ENCODE measurements at regions not wholly inside any gene's neighbourhood (a gene's known extent, or its start where the extent isn't known, plus 50 kb on each side); places are given as distances from the start of the nearest gene placed in this dataset.
"Not testable (repeated sequence)": the region's sequence is repeated elsewhere in the genome, so short reads cannot be mapped to it uniquely, and the experiment has no call there.

DNA sequence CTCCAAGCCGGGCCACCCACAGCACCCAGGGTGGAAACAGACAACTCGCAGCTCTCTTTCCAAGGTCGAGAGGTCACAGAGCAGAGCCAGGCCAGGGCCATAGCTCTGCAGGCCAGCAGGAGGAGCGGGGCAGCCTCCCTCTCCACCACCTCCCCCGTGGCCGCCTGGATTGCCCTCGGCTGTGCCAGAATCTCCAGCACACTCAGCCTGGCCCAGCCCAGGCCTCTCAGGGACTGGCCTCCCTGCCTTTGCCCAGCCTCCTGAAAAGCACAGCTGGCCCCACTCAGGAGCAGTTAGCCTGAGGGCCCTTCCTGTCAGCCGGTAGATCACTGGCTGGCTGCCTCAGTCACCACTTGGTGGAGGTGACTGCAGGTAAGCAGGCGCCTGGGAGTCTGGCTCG, 85.8 kb upstream of the SEC14L1 start:
- Mint-ChIP-seq H3K27me3 (peaks cover 20% of the 10 kb centered on the region), H3K4me3 (no peak overlapping the region), H3K36me3 (no peaks in the 10 kb centered on the region), H3K9me3 (no peaks in the 10 kb centered on the region), H3K27ac (no peak overlapping the region), H3K4me1 (peaks cover 5% of the 10 kb centered on the region)
- ATAC-seq (ENCODE audit: low read depth) (no peak), DNase-seq (ENCODE audit: low spot score in 2 of 2) (no peak)

DNA sequence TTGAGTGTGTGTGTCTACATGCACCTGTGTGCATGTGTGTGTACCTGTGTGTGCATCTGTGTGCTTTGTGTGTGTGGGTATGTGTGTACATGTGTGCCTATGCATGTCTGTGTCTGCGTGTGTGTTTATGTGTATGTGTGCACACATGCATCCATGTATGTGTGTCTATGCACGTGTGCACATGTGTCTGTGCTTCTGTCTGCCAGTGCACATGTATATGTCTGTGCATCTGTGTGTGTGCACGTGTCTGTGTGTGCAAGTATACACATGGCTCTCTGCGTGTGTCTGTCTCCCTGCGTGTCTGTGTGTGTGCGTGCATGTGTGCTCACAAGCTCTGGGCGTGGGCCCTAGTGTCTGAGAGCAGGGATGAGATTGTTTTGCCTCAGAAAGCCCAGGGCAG, 85.3 kb upstream of the SEC14L1 start:
- Mint-ChIP-seq H3K9me3 (no peaks in the 10 kb centered on the region), H3K4me3 (no peak overlapping the region), H3K27ac (no peak overlapping the region), H3K36me3 (no peaks in the 10 kb centered on the region), H3K4me1 (peaks cover 5% of the 10 kb centered on the region), H3K27me3 (peaks cover 22% of the 10 kb centered on the region)
- ATAC-seq (ENCODE audit: low read depth) (no peak), DNase-seq (ENCODE audit: low spot score in 2 of 2) (no peak)

DNA sequence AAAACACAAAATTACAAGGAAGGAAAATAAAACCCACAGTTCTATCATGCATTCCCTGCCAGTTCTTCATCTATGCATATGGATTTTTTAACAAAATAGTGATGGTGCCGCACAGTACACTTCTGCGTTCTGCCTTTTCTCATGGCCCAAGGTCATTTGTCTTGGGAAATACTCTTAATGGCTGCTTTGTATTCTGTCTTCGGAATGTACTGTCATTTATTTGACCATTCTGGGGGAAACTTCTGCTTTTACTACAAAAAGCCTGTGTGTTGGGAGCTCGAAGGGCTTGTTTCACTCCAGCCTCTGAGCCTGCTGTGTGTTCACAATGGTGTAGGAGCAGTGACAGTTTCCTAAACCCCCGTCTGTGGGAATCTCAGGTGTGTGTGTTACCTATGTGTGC, 82.8 kb upstream of the SEC14L1 start:
- no peak for DNase-seq (ENCODE audit: low spot score in 2 of 2)
- Mint-ChIP-seq H3K9me3 (no peaks in the 10 kb centered on the region), H3K27ac (no peak overlapping the region), H3K4me3 (no peak overlapping the region), H3K36me3 (no peaks in the 10 kb centered on the region), H3K4me1 (peaks cover 5% of the 10 kb centered on the region), H3K27me3 (peaks cover 25% of the 10 kb centered on the region)
- no peak for ATAC-seq (ENCODE audit: low read depth)

DNA sequence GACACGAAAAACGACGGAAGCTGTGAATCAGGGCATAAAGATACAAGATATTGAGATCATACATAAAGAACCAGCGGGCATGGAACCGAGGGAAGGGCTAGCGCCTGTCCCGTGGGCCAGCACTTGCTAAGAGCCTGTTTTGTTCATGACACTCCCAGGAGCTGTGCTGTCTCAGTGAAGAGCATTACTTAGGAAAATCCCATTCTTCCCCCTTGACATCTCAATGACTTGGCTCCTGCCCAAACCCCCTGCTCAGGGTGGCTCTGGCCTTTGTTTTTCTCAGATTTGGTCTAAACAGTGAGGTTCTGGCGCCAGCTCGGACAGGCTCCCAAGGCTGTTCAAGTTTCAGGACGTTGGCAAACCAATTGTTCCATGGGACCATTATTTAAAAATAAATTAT, 79.1 kb upstream of the SEC14L1 start:
- no peak overlapping the region for H3K27ac Mint-ChIP-seq
- no peak for ATAC-seq (ENCODE audit: low read depth)
- peaks cover under 1% of the 10 kb centered on the region for H3K4me1 Mint-ChIP-seq
- DNase-seq (ENCODE audit: low spot score in 2 of 2), result no peak
- no peaks in the 10 kb centered on the region for H3K36me3 Mint-ChIP-seq
- peaks cover 10% of the 10 kb centered on the region for H3K27me3 Mint-ChIP-seq
- H3K4me3 Mint-ChIP-seq, result no peak overlapping the region
- H3K9me3 Mint-ChIP-seq, result no peaks in the 10 kb centered on the region

DNA sequence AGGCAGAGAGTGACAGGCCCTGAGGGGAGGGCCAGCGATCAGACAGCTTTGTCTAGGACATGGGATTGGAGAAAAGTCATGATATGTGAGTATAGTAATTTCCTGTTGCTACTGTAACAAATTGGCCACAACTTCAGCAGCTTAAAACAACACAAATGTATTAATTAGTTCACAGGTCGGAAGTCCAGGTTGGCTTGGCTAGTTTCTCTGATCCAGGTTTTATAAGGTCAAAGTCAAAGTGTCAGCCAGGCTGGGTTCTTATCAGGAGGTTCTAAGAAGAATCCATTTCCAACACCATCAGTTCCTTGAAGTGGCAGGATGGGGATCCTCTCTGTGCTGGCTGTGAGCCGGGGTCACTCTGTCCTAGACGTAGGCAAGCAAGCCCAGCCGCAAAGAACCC, 76.2 kb upstream of the SEC14L1 start:
- ATAC-seq (ENCODE audit: low read depth) (no peak), DNase-seq (ENCODE audit: low spot score in 2 of 2) (no peak)
- Mint-ChIP-seq H3K36me3 (no peaks in the 10 kb centered on the region), H3K27me3 (peaks cover 13% of the 10 kb centered on the region), H3K27ac (no peak overlapping the region), H3K4me3 (no peak overlapping the region), H3K9me3 (no peaks in the 10 kb centered on the region), H3K4me1 (peaks cover 2% of the 10 kb centered on the region)

DNA sequence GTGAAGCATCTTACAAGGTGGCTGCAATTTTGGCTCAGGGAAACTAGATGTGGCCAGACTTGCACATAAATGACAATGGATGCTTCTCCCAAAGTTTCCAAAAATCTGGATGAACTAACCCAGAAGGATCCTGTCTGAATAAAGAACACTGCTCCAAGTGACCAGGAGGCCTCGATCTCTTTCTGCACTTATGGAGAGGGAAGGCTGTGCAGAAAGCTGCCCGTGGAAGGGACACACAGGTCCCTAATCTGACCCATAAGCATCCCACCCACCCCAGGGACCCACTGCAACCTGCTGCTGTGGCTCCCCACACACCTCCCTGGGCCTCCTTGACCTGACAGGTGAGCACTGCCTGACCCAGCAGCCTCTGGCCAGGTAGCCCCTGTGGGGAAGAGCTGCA, 74.6 kb upstream of the SEC14L1 start:
- Mint-ChIP-seq H3K27ac (no peak overlapping the region), H3K4me3 (no peak overlapping the region), H3K36me3 (no peaks in the 10 kb centered on the region), H3K27me3 (peaks cover 10% of the 10 kb centered on the region), H3K9me3 (no peaks in the 10 kb centered on the region), H3K4me1 (peaks cover 2% of the 10 kb centered on the region)
- ATAC-seq (ENCODE audit: low read depth) (no peak), DNase-seq (ENCODE audit: low spot score in 2 of 2) (no peak)

DNA sequence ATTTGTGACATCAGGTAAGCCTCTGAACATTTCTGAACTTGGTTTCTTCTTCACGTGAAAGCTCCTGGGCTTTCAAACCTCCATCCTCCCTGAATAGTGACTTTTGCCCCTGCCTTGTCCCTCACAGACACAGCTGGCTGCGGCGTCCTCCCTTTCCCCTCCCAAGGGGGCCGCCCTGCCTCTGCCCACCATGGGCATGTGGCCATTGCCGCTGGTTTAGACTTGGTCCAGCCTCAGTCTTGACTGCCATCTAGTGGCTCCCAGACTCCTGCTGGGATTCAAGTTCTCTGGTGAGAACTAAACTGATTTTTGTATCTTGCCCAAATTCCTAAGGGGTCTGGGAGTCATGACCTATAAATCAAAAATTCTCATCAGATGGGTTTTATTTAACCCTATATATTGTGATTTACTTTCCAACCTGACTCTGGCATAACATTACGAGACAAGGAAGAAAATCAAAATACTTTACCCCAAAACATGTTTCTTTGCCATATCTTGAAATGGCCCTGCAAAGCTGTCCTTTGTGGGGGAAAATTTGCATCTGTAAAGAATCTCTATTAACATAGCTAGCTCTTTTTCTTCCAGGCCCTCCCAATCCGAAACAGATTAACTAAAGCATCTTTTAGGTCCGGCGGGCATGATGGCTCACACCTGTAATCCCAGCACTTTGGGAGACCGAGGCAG, 73.9 kb upstream of the SEC14L1 start:
- ATAC-seq (ENCODE audit: low read depth), result peak; percentile 78

DNA sequence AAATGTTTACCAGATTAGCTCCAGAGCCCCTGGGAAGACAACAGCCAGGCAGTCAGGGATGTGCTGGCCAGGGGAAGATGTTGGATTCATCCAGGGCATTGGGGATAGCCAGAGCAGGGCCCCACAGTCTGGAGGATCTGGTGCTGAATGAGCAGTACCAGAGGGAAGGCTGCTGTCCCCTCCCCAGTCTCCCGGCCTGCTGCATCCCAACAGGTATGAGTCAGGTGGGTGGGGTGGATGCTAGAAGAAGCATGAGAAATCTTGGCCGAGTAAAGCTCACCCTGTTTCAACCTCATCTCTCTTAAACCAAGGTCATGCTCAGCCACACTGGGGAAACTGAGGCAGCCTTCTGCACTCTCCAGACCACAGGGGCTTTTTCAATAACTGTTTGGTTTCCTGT, 71.9 kb upstream of the SEC14L1 start:
- no peak overlapping the region for H3K4me3 Mint-ChIP-seq
- ATAC-seq (ENCODE audit: low read depth) (no peak), DNase-seq (ENCODE audit: low spot score in 2 of 2) (no peak)
- H3K36me3 Mint-ChIP-seq, result no peaks in the 10 kb centered on the region
- H3K9me3 Mint-ChIP-seq, result no peaks in the 10 kb centered on the region
- no peak overlapping the region for H3K27ac Mint-ChIP-seq
- H3K27me3 Mint-ChIP-seq, result peaks cover 14% of the 10 kb centered on the region
- H3K4me1 Mint-ChIP-seq, result peaks cover 2% of the 10 kb centered on the region

More for the DNA sequence above, 73.9 kb upstream of the SEC14L1 start:
- not testable (repeated sequence) for H3K4me1 Mint-ChIP-seq, H3K4me3 Mint-ChIP-seq, H3K27ac Mint-ChIP-seq, H3K27me3 Mint-ChIP-seq, H3K36me3 Mint-ChIP-seq, H3K9me3 Mint-ChIP-seq
- DNase-seq (ENCODE audit: low spot score in 2 of 2), result peak; percentile 25 to 51

DNA sequence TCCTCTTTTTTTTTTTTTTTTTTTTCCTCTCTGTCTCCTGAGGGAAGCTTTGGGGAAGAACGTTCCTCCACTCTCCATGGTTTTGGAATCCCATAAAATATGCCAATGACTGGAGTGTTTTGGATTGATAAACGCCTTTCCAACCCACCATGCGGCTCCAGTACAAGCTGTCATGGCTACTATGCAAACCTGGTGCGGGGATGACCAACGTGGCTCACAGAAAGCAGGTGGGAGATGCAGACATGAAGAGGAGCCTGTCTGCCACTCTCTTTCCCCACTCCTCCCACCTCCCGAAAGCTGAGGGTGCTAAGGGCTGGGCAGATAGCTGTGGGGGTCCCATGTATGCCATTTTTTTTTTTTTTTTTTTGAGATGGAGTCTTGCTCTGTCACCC, 69.9 kb upstream of the SEC14L1 start:
- Mint-ChIP-seq H3K4me3 (no peak overlapping the region), H3K36me3 (no peaks in the 10 kb centered on the region), H3K27me3 (peaks cover 18% of the 10 kb centered on the region), H3K4me1 (peaks cover 2% of the 10 kb centered on the region), H3K9me3 (no peaks in the 10 kb centered on the region), H3K27ac (no peak overlapping the region)
- ATAC-seq (ENCODE audit: low read depth) (no peak), DNase-seq (ENCODE audit: low spot score in 2 of 2) (no peak)

DNA sequence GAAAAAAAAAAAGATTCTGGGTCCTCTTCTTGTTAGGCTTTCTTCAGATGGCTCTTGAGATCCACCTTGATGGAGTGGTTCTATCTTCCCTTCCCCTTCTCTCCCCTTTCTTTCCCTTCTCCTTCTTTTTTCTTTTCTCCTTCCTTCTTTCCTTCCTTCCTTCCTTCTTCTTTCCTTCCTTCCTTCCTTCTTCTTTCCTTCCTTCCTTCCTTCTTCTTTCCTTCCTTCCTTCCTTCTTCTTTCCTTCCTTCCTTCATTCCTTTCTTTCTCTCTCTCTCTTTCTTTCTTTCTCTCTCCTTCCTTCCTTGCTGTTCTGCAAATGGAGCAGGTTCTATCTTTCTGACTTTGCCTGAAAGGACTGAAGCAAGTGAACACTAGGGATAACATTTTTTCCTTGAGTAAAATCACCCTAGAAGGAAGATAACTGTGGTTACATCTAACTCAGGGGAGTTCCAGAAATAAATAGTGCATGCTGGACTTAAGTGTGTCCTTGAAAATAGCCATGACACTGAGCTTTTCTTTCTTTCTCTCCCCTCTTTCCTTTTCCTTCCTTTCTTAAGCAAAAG, 68.8 kb upstream of the SEC14L1 start:
- no peak overlapping the region for H3K4me3 Mint-ChIP-seq
- H3K27me3 Mint-ChIP-seq, result peaks cover 26% of the 10 kb centered on the region
- no peaks in the 10 kb centered on the region for H3K36me3 Mint-ChIP-seq
- no peaks in the 10 kb centered on the region for H3K9me3 Mint-ChIP-seq
- no peaks in the 10 kb centered on the region for H3K4me1 Mint-ChIP-seq
- H3K27ac Mint-ChIP-seq, result no peak overlapping the region
- DNase-seq (ENCODE audit: low spot score in 2 of 2), result no peak
- ATAC-seq (ENCODE audit: low read depth), result no peak

DNA sequence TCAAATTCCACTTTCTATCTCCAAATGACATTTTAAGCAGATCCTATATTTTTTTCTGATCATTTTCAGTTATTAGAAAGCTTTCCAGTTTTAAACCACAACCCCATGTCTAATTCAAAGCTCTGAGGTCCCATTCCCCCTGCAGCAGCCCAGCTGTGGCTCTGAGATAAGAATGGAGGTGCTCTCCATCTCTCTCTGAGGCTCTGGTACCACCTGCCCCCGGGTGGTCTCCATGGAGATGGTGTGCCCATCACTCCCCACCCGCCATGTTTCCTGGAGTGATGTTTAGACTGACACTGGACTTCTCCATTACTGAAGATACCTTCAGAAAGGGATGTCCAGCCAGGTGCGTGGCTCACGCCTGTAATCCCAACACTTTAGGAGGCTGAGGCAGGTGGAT, 68.1 kb upstream of the SEC14L1 start:
- H3K36me3 Mint-ChIP-seq, result no peaks in the 10 kb centered on the region
- H3K4me1 Mint-ChIP-seq, result no peaks in the 10 kb centered on the region
- H3K9me3 Mint-ChIP-seq, result no peaks in the 10 kb centered on the region
- H3K27me3 Mint-ChIP-seq, result peaks cover 23% of the 10 kb centered on the region
- no peak overlapping the region for H3K4me3 Mint-ChIP-seq
- H3K27ac Mint-ChIP-seq, result no peak overlapping the region
- no peak for ATAC-seq (ENCODE audit: low read depth)
- no peak for DNase-seq (ENCODE audit: low spot score in 2 of 2)

DNA sequence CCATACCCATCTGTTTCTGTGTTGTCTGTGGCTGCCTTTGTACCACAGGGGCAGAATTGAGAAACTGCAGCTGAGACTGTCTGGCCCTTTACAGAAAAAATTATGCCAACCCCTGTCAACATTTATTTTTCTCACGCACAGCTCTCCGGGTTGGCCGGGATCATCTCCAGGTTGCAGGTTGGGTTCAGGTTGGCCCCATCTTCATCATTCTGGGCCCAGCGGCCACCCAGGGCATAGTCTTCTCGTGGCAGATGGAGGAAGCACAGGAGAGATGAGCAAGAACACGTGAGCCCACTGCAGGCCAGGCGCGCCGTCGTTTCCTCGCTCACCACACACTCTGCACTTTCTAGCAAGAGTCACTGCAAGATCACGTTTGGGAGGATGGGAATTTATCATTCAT, 66.1 kb upstream of the SEC14L1 start:
- no peak for DNase-seq (ENCODE audit: low spot score in 2 of 2)
- Mint-ChIP-seq H3K36me3 (no peaks in the 10 kb centered on the region), H3K9me3 (no peaks in the 10 kb centered on the region), H3K4me3 (no peak overlapping the region), H3K27me3 (peaks cover 20% of the 10 kb centered on the region), H3K4me1 (peaks cover 3% of the 10 kb centered on the region), H3K27ac (no peak overlapping the region)
- ATAC-seq (ENCODE audit: low read depth), result no peak

DNA sequence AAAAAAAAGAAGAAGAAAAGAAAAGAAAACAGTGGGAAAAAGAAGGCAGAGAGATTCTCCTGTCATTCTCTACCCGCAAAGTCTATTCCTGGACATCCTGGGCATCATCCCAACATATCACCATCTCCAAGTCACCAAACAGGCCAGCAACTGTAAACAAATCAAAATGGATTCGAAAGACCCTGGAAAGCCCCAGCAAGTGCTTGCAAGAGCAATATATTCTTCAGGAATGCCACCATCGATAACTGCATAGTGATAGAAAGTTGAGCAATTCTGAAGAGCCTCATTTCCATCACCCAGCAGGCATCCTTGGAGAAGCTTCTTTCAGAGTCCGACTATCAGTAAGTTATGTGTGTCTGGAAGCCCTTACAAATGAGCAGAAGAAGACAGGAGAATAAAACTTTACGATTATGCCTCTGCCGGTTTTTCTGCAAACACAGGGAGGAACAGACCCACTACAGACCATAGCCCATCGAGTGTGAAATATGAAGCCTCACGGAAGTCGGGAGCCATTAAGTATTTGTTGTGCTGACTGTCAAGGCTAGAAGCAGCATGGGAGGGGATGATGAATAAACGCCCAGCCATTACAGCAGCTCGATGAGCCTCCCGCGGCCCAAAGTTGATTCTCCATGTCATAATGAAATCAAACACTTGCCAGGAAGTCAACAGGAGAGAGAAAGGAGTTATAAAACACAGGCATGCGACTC, 64.5 kb upstream of the SEC14L1 start:
- ATAC-seq (ENCODE audit: low read depth), result no peak

DNA sequence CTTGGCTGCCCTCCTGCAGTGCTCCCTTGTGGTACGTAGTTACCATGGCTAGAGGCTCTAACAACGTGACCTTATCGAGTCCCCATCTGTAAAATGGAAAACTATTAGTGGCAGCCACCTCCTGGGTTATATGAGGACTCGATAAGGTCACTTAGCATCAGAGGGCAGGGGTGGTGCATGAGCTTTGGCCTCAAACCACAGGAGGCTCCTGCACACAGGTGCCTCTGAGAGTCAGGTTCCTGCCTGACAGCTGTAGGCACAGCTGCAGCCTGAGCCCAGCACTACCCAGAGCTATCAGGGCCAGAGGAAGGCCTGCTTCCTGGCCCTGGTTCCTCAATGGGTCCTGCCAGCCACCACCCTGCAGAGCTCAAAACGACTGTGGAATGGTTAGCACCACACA, 57.2 kb upstream of the SEC14L1 start:
- H3K4me1 Mint-ChIP-seq, result peaks cover 12% of the 10 kb centered on the region
- H3K4me3 Mint-ChIP-seq, result no peak overlapping the region
- DNase-seq (ENCODE audit: low spot score in 2 of 2) (no peak), ATAC-seq (ENCODE audit: low read depth) (no peak)
- H3K9me3 Mint-ChIP-seq, result peaks cover 3% of the 10 kb centered on the region
- no peak overlapping the region for H3K27ac Mint-ChIP-seq
- H3K27me3 Mint-ChIP-seq, result peaks cover 9% of the 10 kb centered on the region
- peaks cover 5% of the 10 kb centered on the region for H3K36me3 Mint-ChIP-seq

More for the DNA sequence above, 64.5 kb upstream of the SEC14L1 start:
- Mint-ChIP-seq H3K9me3 (no peaks in the 10 kb centered on the region), H3K4me3 (no peak overlapping the region), H3K27me3 (peaks cover 20% of the 10 kb centered on the region), H3K36me3 (no peaks in the 10 kb centered on the region), H3K27ac (no peak overlapping the region), H3K4me1 (peaks cover 3% of the 10 kb centered on the region)
- no peak for DNase-seq (ENCODE audit: low spot score in 2 of 2)

All from memory B cell (primary cell).